HCT116 (cell line): ENCODE measurements at regions not wholly inside any gene's neighbourhood (a gene's known extent, or its start where the extent isn't known, plus 50 kb on each side); places are given as distances from the start of the nearest gene placed in this dataset.

Experiments used
- ATAC-seq: fragments of 200-7000 bp; cut with Tn5 transposase; 2 replicates; pipeline ENCODE4 v1.9.1; 2020; ENCODE audit warnings: mild to moderate bottlenecking, moderate library complexity
- BruUV-seq: library from RNA; stranded (reverse); fragments of 400-500 nt; replicated peaks from 2 replicates; lab custom pipeline; 2021; lab: Mats Ljungman, UMichigan
- CTCF ChIA-PET: fragments of 300-600 bp; sonication (Branson Sonifier 250); formaldehyde crosslinking; loops from one replicate; lab custom pipeline; 2021; ENCODE audit warnings: antibody characterized with exemption; lab: Charles Lee
- POLR2A ChIA-PET: fragments of 300-600, 350-600 bp; sonication (Branson Sonifier 250); formaldehyde crosslinking; loops from one replicate; lab custom pipeline; 2021; ENCODE audit warnings: antibody characterized with exemption; lab: Charles Lee
- RAD21 ChIA-PET, 2 experiments: fragments of 300-600 bp; sonication (Branson Sonifier 250); formaldehyde crosslinking; loops; one replicate each; lab custom pipeline; 2023; ENCODE audit warnings: low total read pairs in 2 of 2; ENCODE audit not compliant: uncharacterized antibody in 2 of 2, unreplicated experiment in 2 of 2, low non-redundant PET in 1 of 2; lab: Charles Lee
- DNase-seq: peaks from one replicate; pipeline ENCODE4 v3.0.0-alpha.2; 2010; ENCODE audit warnings: low read depth, low spot score
- H2AFZ ChIP-seq: fragments of 200-600 bp; shearing (Covaris generic), sonication (generic); 2 replicates; pipeline ENCODE4 v1.6.1; 2017; ENCODE audit warnings: low read depth, mixed run types, mixed read lengths, antibody characterized with exemption, low read length; ENCODE audit not compliant: poor library complexity, severe bottlenecking
- H3K27ac ChIP-seq: 2 replicates; pipeline ENCODE4 v1.5.1; 2012; ENCODE audit warnings: low read depth, low read length
- H3K27me3 ChIP-seq: fragments of 200-600 bp; sonication (generic); 2 replicates; pipeline ENCODE4 v1.6.1; 2016; ENCODE audit warnings: mixed run types, low read length, mixed read lengths; ENCODE audit not compliant: insufficient read depth
- H3K36me3 ChIP-seq, 2 experiments: fragments of 200-500 bp in 1 of 2; fragments of 200-600 bp in 1 of 2; sonication (Bioruptor generic) in 1 of 2; sonication (generic) in 1 of 2; 2 replicates each; pipeline versions ENCODE4 v1.5.1 to v1.6.1; 2014 to 2016; ENCODE audit warnings: low read length in 2 of 2, inconsistent platforms in 1 of 2, mixed read lengths in 1 of 2, mixed run types in 1 of 2; ENCODE audit not compliant: insufficient read depth in 2 of 2, control insufficient read depth in 1 of 2
- H3K4me1 ChIP-seq, 2 experiments: fragments of 200-600 bp in 1 of 2; sonication (generic) in 1 of 2; 2 replicates each; pipeline versions ENCODE4 v1.5.1 to v1.6.1; 2012 to 2017; ENCODE audit warnings: low read length in 2 of 2, inconsistent platforms in 1 of 2, mild to moderate bottlenecking in 1 of 2, mixed read lengths in 1 of 2, mixed run types in 1 of 2, moderate library complexity in 1 of 2; ENCODE audit not compliant: insufficient read depth in 2 of 2, control insufficient read depth in 1 of 2
- H3K4me2 ChIP-seq: fragments of 200-600 bp; sonication (generic); 2 replicates; pipeline ENCODE4 v1.6.1; 2017; ENCODE audit warnings: mixed run types, low read length, mixed read lengths
- H3K4me3 ChIP-seq, 2 experiments: fragments of 200-600 bp in 1 of 2; sonication (generic) in 1 of 2; replicated peaks in 1 of 2; 2 replicates each; pipeline ENCODE4 v1.5.1; 2011 to 2016; ENCODE audit warnings: low read length in 2 of 2, control low read depth in 1 of 2, low read depth in 1 of 2, mild to moderate bottlenecking in 1 of 2, mixed read lengths in 1 of 2, mixed run types in 1 of 2
- H3K79me2 ChIP-seq: fragments of 200-600 bp; sonication (generic); 2 replicates; pipeline ENCODE4 v1.6.1; 2017; ENCODE audit warnings: mild to moderate bottlenecking, mixed run types, low read length, moderate library complexity, mixed read lengths; ENCODE audit not compliant: insufficient read depth
- H3K9ac ChIP-seq: fragments of 200-600 bp; sonication (generic); 2 replicates; pipeline ENCODE4 v1.6.1; 2016; ENCODE audit warnings: low read length, mixed read lengths
- H3K9me2 ChIP-seq: fragments of 200-600 bp; sonication (generic), shearing (Covaris generic); 2 replicates; pipeline ENCODE4 v1.6.1; 2017; ENCODE audit warnings: mixed run types, mild to moderate bottlenecking, moderate library complexity; ENCODE audit not compliant: insufficient read depth
- H3K9me3 ChIP-seq, 2 experiments: fragments of 200-500 bp in 1 of 2; fragments of 200-600 bp in 1 of 2; sonication (Bioruptor generic) in 1 of 2; sonication (generic) in 1 of 2; 2 replicates each; pipeline ENCODE4 v1.6.1; 2014 to 2017; ENCODE audit warnings: low read length in 2 of 2, mixed read lengths in 2 of 2, inconsistent platforms in 1 of 2, low read depth in 1 of 2, mild to moderate bottlenecking in 1 of 2, mixed run types in 1 of 2, moderate library complexity in 1 of 2; ENCODE audit not compliant: control insufficient read depth in 1 of 2, insufficient read depth in 1 of 2
- H4K20me1 ChIP-seq: fragments of 200-600 bp; sonication (generic), shearing (Covaris generic); 2 replicates; pipeline ENCODE4 v1.6.1; 2017; ENCODE audit warnings: mixed run types, mild to moderate bottlenecking, moderate library complexity; ENCODE audit not compliant: insufficient read depth
- CBX3 ChIP-seq: IDR thresholded peaks from 2 replicates; pipeline ENCODE4 v1.6.1; 2012; ENCODE audit warnings: low read depth
- EZH2 ChIP-seq: fragments of 200-600 bp; sonication (generic); IDR thresholded peaks from 2 replicates; pipeline ENCODE4 v1.6.1; 2017; ENCODE audit warnings: antibody characterized with exemption, mixed run types
- EZH2phosphoT487 ChIP-seq: fragments of 200-600 bp; IDR thresholded peaks from 2 replicates; pipeline ENCODE4 v1.6.1; 2018; ENCODE audit warnings: antibody characterized with exemption, borderline replicate concordance
- FOSL1 ChIP-seq: IDR thresholded peaks from 2 replicates; pipeline ENCODE4 v1.6.1; 2012; ENCODE audit warnings: low read depth
- POLR2A ChIP-seq: IDR thresholded peaks from 2 replicates; pipeline ENCODE4 v1.7.0; 2011; ENCODE audit warnings: borderline replicate concordance; ENCODE audit not compliant: insufficient read depth, insufficient read length; ENCODE audit errors: extremely low read depth
- RAD21 ChIP-seq: IDR thresholded peaks from 2 replicates; pipeline ENCODE4 v1.6.1; 2012; ENCODE audit warnings: low read depth, mild to moderate bottlenecking
- SP1 ChIP-seq: IDR thresholded peaks from 2 replicates; pipeline ENCODE4 v1.6.1; 2012; ENCODE audit warnings: low read depth
- SRF ChIP-seq: IDR thresholded peaks from 2 replicates; pipeline ENCODE4 v1.6.1; 2012; ENCODE audit warnings: low read depth
- ZNF274 ChIP-seq: fragments of 200-500 bp; sonication (Bioruptor generic); IDR thresholded peaks from 2 replicates; pipeline ENCODE4 v1.6.1; 2014; ENCODE audit warnings: mild to moderate bottlenecking, low read depth, low read length, inconsistent platforms
- intact Hi-C: fragments of 100-400 bp; cut with micrococcal nuclease; formaldehyde crosslinking; loops from 2 replicates; pipeline ENCODE4 v1.10.0; 2022
- TF ChIP-seq, protein P1 (sequence below): IDR thresholded peaks from 2 replicates; pipeline ENCODE4 v1.6.1; 2012
- TF ChIP-seq, protein P2 (sequence below): IDR thresholded peaks from 2 replicates; pipeline ENCODE4 v1.6.1; 2012
- TF ChIP-seq, protein P3 (sequence below): IDR thresholded peaks from 2 replicates; pipeline ENCODE4 v1.6.1; 2012; ENCODE audit warnings: low read depth

DNA sequence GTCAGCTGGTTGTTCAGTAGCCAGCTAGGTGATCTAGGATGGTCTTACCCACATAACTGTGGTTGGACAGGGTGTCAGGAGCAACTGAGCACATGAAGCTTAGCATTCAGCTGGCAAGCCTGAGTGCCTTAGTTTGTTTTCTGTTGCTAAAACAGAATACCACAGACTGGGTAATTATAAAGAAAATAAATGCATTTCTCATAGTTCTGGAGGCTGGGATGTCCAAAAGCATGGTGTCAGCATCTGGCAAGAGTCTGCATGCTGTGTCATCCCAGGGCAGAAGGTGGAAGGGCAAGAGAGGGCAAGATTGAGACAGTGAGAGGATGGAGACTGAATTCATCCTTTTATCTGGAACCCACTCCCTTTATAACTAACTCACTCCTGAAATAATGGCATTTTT is 921.5 kb downstream of the TLE4 start:
- intact Hi-C loops: no loop called here
- Histone ChIP-seq H3K27me3 (no peaks in the 10 kb centered on the region), H3K9me3 (peaks cover 9 to 29% of the 10 kb centered on the region in 2 experiments; a peak in 2 of 4 replicates), H3K4me3 (no peak overlapping the region), H4K20me1 (no peaks in the 10 kb centered on the region), H3K4me1 (no peaks in the 10 kb centered on the region), H3K36me3 (no peaks in the 10 kb centered on the region), H3K4me2 (no peak overlapping the region), H3K9ac (no peak overlapping the region), H3K9me2 (no peaks in the 10 kb centered on the region), H2AFZ (no peak overlapping the region), H3K79me2 (no peaks in the 10 kb centered on the region), H3K27ac (no peak overlapping the region)
- RAD21 ChIA-PET: no interaction called here
- ATAC-seq (no peak), DNase-seq (no peak)
- POLR2A ChIA-PET: no interaction called here
- no TSS peak for BruUV-seq
- CTCF ChIA-PET: no interaction called here
- TF ChIP-seq CBX3 (no peak), SRF (no peak), EZH2phosphoT487 (no peak), SP1 (no peak), RAD21 (no peak), ZNF274 (no peak), FOSL1 (no peak), POLR2A (no peak), EZH2 (no peak)
- TF ChIP-seq, protein P1, sequence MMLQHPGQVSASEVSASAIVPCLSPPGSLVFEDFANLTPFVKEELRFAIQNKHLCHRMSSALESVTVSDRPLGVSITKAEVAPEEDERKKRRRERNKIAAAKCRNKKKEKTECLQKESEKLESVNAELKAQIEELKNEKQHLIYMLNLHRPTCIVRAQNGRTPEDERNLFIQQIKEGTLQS: no peak
- TF ChIP-seq, protein P2, sequence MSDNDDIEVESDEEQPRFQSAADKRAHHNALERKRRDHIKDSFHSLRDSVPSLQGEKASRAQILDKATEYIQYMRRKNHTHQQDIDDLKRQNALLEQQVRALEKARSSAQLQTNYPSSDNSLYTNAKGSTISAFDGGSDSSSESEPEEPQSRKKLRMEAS: no peak
- TF ChIP-seq, protein P3, sequence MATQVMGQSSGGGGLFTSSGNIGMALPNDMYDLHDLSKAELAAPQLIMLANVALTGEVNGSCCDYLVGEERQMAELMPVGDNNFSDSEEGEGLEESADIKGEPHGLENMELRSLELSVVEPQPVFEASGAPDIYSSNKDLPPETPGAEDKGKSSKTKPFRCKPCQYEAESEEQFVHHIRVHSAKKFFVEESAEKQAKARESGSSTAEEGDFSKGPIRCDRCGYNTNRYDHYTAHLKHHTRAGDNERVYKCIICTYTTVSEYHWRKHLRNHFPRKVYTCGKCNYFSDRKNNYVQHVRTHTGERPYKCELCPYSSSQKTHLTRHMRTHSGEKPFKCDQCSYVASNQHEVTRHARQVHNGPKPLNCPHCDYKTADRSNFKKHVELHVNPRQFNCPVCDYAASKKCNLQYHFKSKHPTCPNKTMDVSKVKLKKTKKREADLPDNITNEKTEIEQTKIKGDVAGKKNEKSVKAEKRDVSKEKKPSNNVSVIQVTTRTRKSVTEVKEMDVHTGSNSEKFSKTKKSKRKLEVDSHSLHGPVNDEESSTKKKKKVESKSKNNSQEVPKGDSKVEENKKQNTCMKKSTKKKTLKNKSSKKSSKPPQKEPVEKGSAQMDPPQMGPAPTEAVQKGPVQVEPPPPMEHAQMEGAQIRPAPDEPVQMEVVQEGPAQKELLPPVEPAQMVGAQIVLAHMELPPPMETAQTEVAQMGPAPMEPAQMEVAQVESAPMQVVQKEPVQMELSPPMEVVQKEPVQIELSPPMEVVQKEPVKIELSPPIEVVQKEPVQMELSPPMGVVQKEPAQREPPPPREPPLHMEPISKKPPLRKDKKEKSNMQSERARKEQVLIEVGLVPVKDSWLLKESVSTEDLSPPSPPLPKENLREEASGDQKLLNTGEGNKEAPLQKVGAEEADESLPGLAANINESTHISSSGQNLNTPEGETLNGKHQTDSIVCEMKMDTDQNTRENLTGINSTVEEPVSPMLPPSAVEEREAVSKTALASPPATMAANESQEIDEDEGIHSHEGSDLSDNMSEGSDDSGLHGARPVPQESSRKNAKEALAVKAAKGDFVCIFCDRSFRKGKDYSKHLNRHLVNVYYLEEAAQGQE: no peak
